IMR-90 (cell line): ENCODE measurements at regions not wholly inside any gene's neighbourhood (a gene's known extent, or its start where the extent isn't known, plus 50 kb on each side); places are given as distances from the start of the nearest gene placed in this dataset.

ENCODE experiments used
- ATAC-seq: fragments of 200-7000 bp; cut with Tn5 transposase; 2 replicates; pipeline ENCODE4 v1.9.1; 2020; ENCODE audit warnings: low read depth, mild to moderate bottlenecking, moderate library complexity
- BruUV-seq: library from RNA; stranded (reverse); fragments of 400-500 nt; replicated peaks from 2 replicates; lab custom pipeline; 2021; lab: Mats Ljungman, UMichigan
- CTCF ChIA-PET: fragments of 300-600 bp; formaldehyde crosslinking; extraction: SDS; loops from one replicate; lab custom pipeline; 2021; ENCODE audit warnings: antibody characterized with exemption; lab: Yijun Ruan, JAX
- POLR2A ChIA-PET: fragments of 300-600 bp; sonication (Branson Sonifier 250); formaldehyde crosslinking; loops from one replicate; lab custom pipeline; 2022; ENCODE audit warnings: antibody characterized with exemption; ENCODE audit not compliant: unreplicated experiment; lab: Charles Lee
- DNase-seq: peaks from one replicate; pipeline ENCODE4 v3.0.0; 2013
- H2AFZ ChIP-seq: replicated peaks from 2 replicates; pipeline ENCODE3; 2013; ENCODE audit warnings: low read length, mild to moderate bottlenecking; ENCODE audit not compliant: poor library complexity
- H2AK5ac ChIP-seq: 2 replicates; pipeline ENCODE4 v1.6.1; 2013; ENCODE audit warnings: low read depth, low read length, inconsistent platforms
- H2AK9ac ChIP-seq: replicated peaks from 2 replicates; pipeline ENCODE3; 2013; ENCODE audit warnings: mild to moderate bottlenecking, low read depth, low read length, moderate library complexity; ENCODE audit not compliant: poor library complexity
- H2BK120ac ChIP-seq: 2 replicates; pipeline ENCODE4 v1.6.1; 2013; ENCODE audit warnings: low read depth, low read length, inconsistent platforms
- H2BK15ac ChIP-seq: 3 replicates; pipeline ENCODE4 v1.6.1; 2013; ENCODE audit warnings: low read depth, low read length, inconsistent platforms
- H2BK20ac ChIP-seq: 2 replicates; pipeline ENCODE4 v1.6.1; 2013; ENCODE audit warnings: low read depth, mild to moderate bottlenecking, inconsistent platforms, low read length, moderate library complexity
- H2BK5ac ChIP-seq: 2 replicates; pipeline ENCODE4 v1.6.1; 2013; ENCODE audit warnings: mild to moderate bottlenecking, low read depth, low read length, inconsistent platforms; ENCODE audit not compliant: poor library complexity, severe bottlenecking
- H3K14ac ChIP-seq: replicated peaks from 2 replicates; pipeline ENCODE4 v1.6.1; 2013; ENCODE audit warnings: low read depth, low read length, inconsistent platforms
- H3K18ac ChIP-seq: 2 replicates; pipeline ENCODE4 v1.6.1; 2013; ENCODE audit warnings: low read depth, low read length, control low read depth
- H3K23ac ChIP-seq: 2 replicates; pipeline ENCODE4 v1.6.1; 2013; ENCODE audit warnings: low read depth, low read length, inconsistent platforms
- H3K27ac ChIP-seq: 2 replicates; pipeline ENCODE4 v1.5.1; 2013; ENCODE audit warnings: mild to moderate bottlenecking, control low read depth, low read length; ENCODE audit not compliant: insufficient read depth
- H3K27me3 ChIP-seq: 2 replicates; pipeline ENCODE4 v1.6.1; 2013; ENCODE audit warnings: low read length; ENCODE audit not compliant: control insufficient read depth, insufficient read depth
- H3K36me3 ChIP-seq: 2 replicates; pipeline ENCODE4 v1.6.1; 2013; ENCODE audit warnings: low read length, mixed read lengths; ENCODE audit not compliant: control insufficient read depth, insufficient read depth
- H3K4ac ChIP-seq: 2 replicates; pipeline ENCODE4 v1.6.1; 2013; ENCODE audit warnings: low read depth, low read length, inconsistent platforms
- H3K4me1 ChIP-seq: 2 replicates; pipeline ENCODE4 v1.6.1; 2013; ENCODE audit warnings: low read length, mixed read lengths; ENCODE audit not compliant: control insufficient read depth, insufficient read depth
- H3K4me2 ChIP-seq: 2 replicates; pipeline ENCODE4 v1.6.1; 2013; ENCODE audit warnings: low read depth, mild to moderate bottlenecking, control low read depth, low read length, moderate library complexity
- H3K4me3 ChIP-seq: 2 replicates; pipeline ENCODE4 v1.5.1; 2013; ENCODE audit warnings: low read depth, mild to moderate bottlenecking, control low read depth, low read length, moderate library complexity; ENCODE audit not compliant: insufficient read depth
- H3K56ac ChIP-seq: 2 replicates; pipeline ENCODE4 v1.6.1; 2013; ENCODE audit warnings: low read length, inconsistent platforms; ENCODE audit not compliant: insufficient read depth; ENCODE audit errors: extremely low read depth
- H3K79me1 ChIP-seq, 2 experiments: 2 replicates each; pipeline ENCODE4 v1.6.1; 2013; ENCODE audit warnings: low read length in 2 of 2, inconsistent platforms in 1 of 2, low read depth in 1 of 2
- H3K9ac ChIP-seq: 2 replicates; pipeline ENCODE4 v1.6.1; 2013; ENCODE audit warnings: low read depth, low read length, control low read depth
- H3K9me1 ChIP-seq: 2 replicates; pipeline ENCODE4 v1.6.1; 2013; ENCODE audit warnings: low read length, inconsistent platforms; ENCODE audit not compliant: insufficient read depth
- H3K9me3 ChIP-seq: 2 replicates; pipeline ENCODE4 v1.6.1; 2013; ENCODE audit warnings: low read length; ENCODE audit not compliant: control insufficient read depth, insufficient read depth
- H4K20me1 ChIP-seq: 2 replicates; pipeline ENCODE4 v1.6.1; 2013; ENCODE audit warnings: low read length, inconsistent platforms; ENCODE audit not compliant: insufficient read depth
- H4K5ac ChIP-seq: 2 replicates; pipeline ENCODE4 v1.6.1; 2013; ENCODE audit warnings: mild to moderate bottlenecking, low read depth, low read length, control low read depth
- H4K8ac ChIP-seq, 2 experiments: 2 replicates each; pipeline ENCODE4 v1.6.1; 2013; ENCODE audit warnings: low read depth in 2 of 2, low read length in 2 of 2, control low read depth in 1 of 2, inconsistent platforms in 1 of 2
- H4K91ac ChIP-seq: 2 replicates; pipeline ENCODE4 v1.6.1; 2013; ENCODE audit warnings: low read depth, low read length, inconsistent platforms; ENCODE audit not compliant: insufficient read depth
- CHD1 ChIP-seq: IDR thresholded peaks from 2 replicates; pipeline ENCODE4 v1.6.1; 2012; ENCODE audit warnings: low read depth, low read length, improper control_type of control experiment
- FOS ChIP-seq: fragments of 150-350 bp; IDR thresholded peaks from 2 replicates; pipeline ENCODE4 v1.6.1; 2016; ENCODE audit warnings: low read depth, low read length
- NFE2L2 ChIP-seq: fragments of 150-350 bp; IDR thresholded peaks from 2 replicates; pipeline ENCODE4 v1.6.1; 2016; ENCODE audit warnings: low read depth, mild to moderate bottlenecking, low read length
- POLR2A ChIP-seq: IDR thresholded peaks from 2 replicates; pipeline ENCODE4 v1.6.1; 2012; ENCODE audit warnings: mild to moderate bottlenecking, low read depth, low read length
- RFX5 ChIP-seq: IDR thresholded peaks from 2 replicates; pipeline ENCODE4 v1.8.0; 2012; ENCODE audit warnings: low read depth, mild to moderate bottlenecking, low read length, moderate library complexity
- SMC3 ChIP-seq: fragments of 150-350 bp; IDR thresholded peaks from 2 replicates; pipeline ENCODE4 v1.6.1; 2016; ENCODE audit warnings: low read depth, mild to moderate bottlenecking, antibody characterized with exemption, low read length, moderate library complexity
- WGBS, 2 experiments: methylation state at CpG; one replicate each; pipeline versions ENCODE4 v1.1.5 to v1.1.7; 2013; ENCODE audit warnings: missing lambda C conversion rate in 2 of 2; ENCODE audit not compliant: insufficient read length in 1 of 2; ENCODE audit errors: extremely low coverage in 2 of 2; 5-methylcytosine and 5-hydroxymethylcytosine counted together
- dilution Hi-C: fragments of 300-500 bp; cut with HindIII; formaldehyde crosslinking; loops from one replicate; pipeline ENCODE4 v1.14.3; 2018; ENCODE audit warnings: low sequenced_read_pairs; ENCODE audit not compliant: unreplicated experiment
- in situ Hi-C: fragments of 300-500 bp; cut with MboI; formaldehyde crosslinking; loops from 3 replicates; pipeline ENCODE4 v1.14.3; 2019; ENCODE audit warnings: low sequenced_read_pairs, inconsistent platforms, mixed read lengths
- intact Hi-C: fragments of 100-400 bp; cut with micrococcal nuclease; formaldehyde crosslinking; loops from 2 replicates; pipeline ENCODE4 v1.10.0; 2022

DNA sequence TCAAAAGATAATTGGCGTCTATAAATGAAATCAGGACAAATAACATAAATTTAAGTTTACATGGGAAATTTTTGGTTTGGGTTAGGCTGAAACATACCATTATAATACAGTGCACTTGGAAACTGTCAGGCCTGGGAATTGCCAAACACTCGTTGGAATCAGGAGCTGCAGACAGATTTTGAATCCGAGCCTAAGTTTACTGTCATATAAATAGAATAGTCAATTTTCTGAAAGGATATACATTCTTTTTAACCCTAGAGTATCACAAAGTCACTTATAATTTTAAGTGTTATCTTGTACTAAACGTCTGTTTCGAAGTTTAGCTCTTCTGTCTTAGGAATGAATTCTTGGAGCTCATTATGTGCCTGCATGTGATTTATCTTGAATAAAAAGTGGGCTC lies 234.1 kb downstream of the VEGFC start:
- BruUV-seq, result no TSS peak
- Histone ChIP-seq H3K18ac (no peak overlapping the region), H4K8ac (no peak overlapping the region), H4K5ac (no peak overlapping the region), H2BK20ac (no peak overlapping the region), H3K27ac (no peak overlapping the region), H3K4me1 (no peaks in the 10 kb centered on the region), H2BK15ac (no peak overlapping the region), H3K14ac (no peak overlapping the region), H2AK9ac (no peak overlapping the region), H3K9me3 (no peaks in the 10 kb centered on the region), H3K23ac (no peak overlapping the region), H3K9me1 (0 out of 2 replicates have a peak, but pooled peaks cover 3% of the 10 kb centered on the region), H2BK5ac (no peak overlapping the region), H3K27me3 (no peaks in the 10 kb centered on the region), H2AK5ac (no peak overlapping the region), H4K91ac (no peak overlapping the region), H3K79me1 (no peaks in the 10 kb centered on the region), H2AFZ (no peak overlapping the region), H3K4ac (no peak overlapping the region), H3K4me3 (no peak overlapping the region), H3K56ac (no peak overlapping the region), H4K20me1 (no peaks in the 10 kb centered on the region), H3K36me3 (no peaks in the 10 kb centered on the region), H2BK120ac (no peak overlapping the region), H3K4me2 (no peak overlapping the region), H3K9ac (no peak overlapping the region)
- no peak for TF ChIP-seq RFX5
- no peak for TF ChIP-seq SMC3
- TF ChIP-seq FOS, result no peak
- no peak for TF ChIP-seq CHD1
- no peak for TF ChIP-seq NFE2L2
- TF ChIP-seq POLR2A, result no peak
- CTCF ChIA-PET, result interaction anchor here (1.0 kb wide), 1 partner anchor 11 kb away, joined by 3 read pairs; no protein-coding TSS in a partner anchor
- ATAC-seq (no peak), DNase-seq (no peak)
- dilution Hi-C loops, result no loop called here
- in situ Hi-C loops, result no loop called here
- POLR2A ChIA-PET, result no interaction called here
- no CpG with 5 or more reads among the region's 5 CpGs for WGBS, 2 experiments
- intact Hi-C loops, result no loop called here
